CD8-positive, alpha-beta memory T cell (primary cell): ENCODE measurements at regions not wholly inside any gene's neighbourhood (a gene's known extent, or its start where the extent isn't known, plus 50 kb on each side); places are given as distances from the start of the nearest gene placed in this dataset.
A peak's percentile ranks its signal among the peaks of the same experiment; 100 is the strongest.

Experiments used
- CTCF ChIA-PET: fragments of 350-600 bp; sonication (Branson Sonifier 250); formaldehyde crosslinking; loops from one replicate; lab custom pipeline; 2021; ENCODE audit warnings: antibody characterized with exemption; lab: Charles Lee
- POLR2A ChIA-PET: fragments of 350-600 bp; sonication (Branson Sonifier 250); formaldehyde crosslinking; loops from one replicate; lab custom pipeline; 2021; ENCODE audit warnings: antibody characterized with exemption; lab: Charles Lee
- DNase-seq, 5 donors: peaks; one replicate each; pipeline versions ENCODE4 v3.0.0 to v3.0.0-alpha.2; 2020 to 2022; ENCODE audit warnings: mixed read lengths in 1 of 5
- H3K27ac ChIP-seq: one replicate; pipeline ENCODE4 v1.7.0; 2013; ENCODE audit warnings: low read depth, mild to moderate bottlenecking, low read length, moderate library complexity
- H3K27me3 ChIP-seq: 2 replicates; pipeline ENCODE4 v1.7.0; 2013; ENCODE audit warnings: low read length, mild to moderate bottlenecking; ENCODE audit not compliant: insufficient read depth, poor library complexity, severe bottlenecking
- H3K36me3 ChIP-seq: 2 replicates; pipeline ENCODE4 v1.7.0; 2013; ENCODE audit warnings: mild to moderate bottlenecking, low read length, moderate library complexity; ENCODE audit not compliant: insufficient read depth
- H3K4me1 ChIP-seq: 2 replicates; pipeline ENCODE4 v1.7.0; 2013; ENCODE audit warnings: mild to moderate bottlenecking, low read length, moderate library complexity; ENCODE audit not compliant: insufficient read depth
- H3K4me3 ChIP-seq: 2 replicates; pipeline ENCODE4 v1.7.0; 2013; ENCODE audit warnings: mild to moderate bottlenecking, low read length
- H3K9me3 ChIP-seq: 2 replicates; pipeline ENCODE4 v1.7.0; 2013; ENCODE audit warnings: mild to moderate bottlenecking, low read length
- H3K27ac Mint-ChIP-seq, 8 donors: one replicate each; pipeline ENCODE4 v1.8.0; 2020 to 2021; ENCODE audit warnings: mixed read lengths in 8 of 8, mild to moderate bottlenecking in 6 of 8, inconsistent platforms in 3 of 8, moderate library complexity in 3 of 8
- H3K27me3 Mint-ChIP-seq, 2 donors: one replicate each; pipeline ENCODE4 v1.8.0; 2020 to 2021; ENCODE audit warnings: mixed read lengths in 2 of 2, mild to moderate bottlenecking in 1 of 2, moderate library complexity in 1 of 2
- H3K36me3 Mint-ChIP-seq, 3 donors: one replicate each; pipeline ENCODE4 v1.8.0; 2020 to 2021; ENCODE audit warnings: mixed read lengths in 3 of 3, inconsistent platforms in 1 of 3, mild to moderate bottlenecking in 1 of 3
- H3K4me1 Mint-ChIP-seq, 3 donors: one replicate each; pipeline ENCODE4 v1.8.0; 2020 to 2021; ENCODE audit warnings: mixed read lengths in 3 of 3, inconsistent platforms in 1 of 3, mild to moderate bottlenecking in 1 of 3
- H3K4me3 Mint-ChIP-seq, 7 donors: one replicate each; pipeline ENCODE4 v1.8.0; 2020 to 2021; ENCODE audit warnings: mixed read lengths in 7 of 7, mild to moderate bottlenecking in 6 of 7, moderate library complexity in 4 of 7, inconsistent platforms in 2 of 7
- H3K9me3 Mint-ChIP-seq, 5 donors: one replicate each; pipeline ENCODE4 v1.8.0; 2020 to 2022; ENCODE audit warnings: mixed read lengths in 5 of 5, mild to moderate bottlenecking in 3 of 5, moderate library complexity in 2 of 5, inconsistent platforms in 1 of 5

DNA sequence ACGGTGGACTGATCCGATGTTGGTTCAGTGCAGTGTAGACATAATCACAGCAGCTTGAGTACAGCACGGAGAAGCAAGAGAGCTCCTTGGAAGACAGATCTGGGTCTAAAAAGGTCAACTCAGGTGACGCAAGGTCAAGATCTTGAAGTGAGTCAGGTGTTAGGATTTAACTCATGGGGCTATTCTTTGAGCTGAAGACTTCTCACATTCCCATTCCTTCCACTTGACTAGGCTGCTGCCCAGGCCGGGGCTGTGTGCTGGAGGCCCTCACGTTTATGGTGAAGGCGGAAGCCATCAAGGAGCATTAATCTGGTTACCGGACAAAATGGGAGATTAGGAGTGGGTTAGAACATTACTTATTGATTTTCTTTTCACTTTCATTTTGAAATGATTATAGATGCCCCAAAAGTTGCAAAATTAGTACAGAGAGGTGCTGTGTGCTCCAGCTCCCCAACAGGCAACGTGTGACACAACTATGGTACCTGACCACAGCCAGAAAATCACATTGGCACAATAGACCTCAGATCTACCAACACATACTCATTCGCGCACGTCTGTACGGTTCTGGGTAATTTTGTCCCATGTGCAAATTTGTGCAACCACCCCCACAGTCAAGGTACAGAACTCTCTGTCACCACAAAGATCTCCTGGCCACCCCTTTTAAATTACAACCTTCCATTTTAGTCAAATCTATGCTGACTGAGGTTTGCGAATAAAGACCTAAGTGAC is 77.6 kb upstream of the SEC11C start:
- POLR2A ChIA-PET: no interaction called here
- Mint-ChIP-seq H3K4me3 (no peak overlapping the region), H3K27me3 (peaks cover 18 to 23% of the 10 kb centered on the region in 2 donors), H3K36me3 (no peaks in the 10 kb centered on the region), H3K27ac (no peak overlapping the region), H3K4me1 (no peaks in the 10 kb centered on the region), H3K9me3 (no peaks in the 10 kb centered on the region)
- Histone ChIP-seq H3K9me3 (no peaks in the 10 kb centered on the region), H3K27me3 (no peaks in the 10 kb centered on the region), H3K4me1 (no peaks in the 10 kb centered on the region), H3K27ac (no peak overlapping the region), H3K4me3 (no peak overlapping the region), H3K36me3 (no peaks in the 10 kb centered on the region)
- CTCF ChIA-PET: interaction anchor here (1.3 to 1.6 kb wide), 3 partner anchors 8 to 292 kb away, joined by 3 to 4 read pairs (median 3); no protein-coding TSS in a partner anchor
- no peak for DNase-seq

DNA sequence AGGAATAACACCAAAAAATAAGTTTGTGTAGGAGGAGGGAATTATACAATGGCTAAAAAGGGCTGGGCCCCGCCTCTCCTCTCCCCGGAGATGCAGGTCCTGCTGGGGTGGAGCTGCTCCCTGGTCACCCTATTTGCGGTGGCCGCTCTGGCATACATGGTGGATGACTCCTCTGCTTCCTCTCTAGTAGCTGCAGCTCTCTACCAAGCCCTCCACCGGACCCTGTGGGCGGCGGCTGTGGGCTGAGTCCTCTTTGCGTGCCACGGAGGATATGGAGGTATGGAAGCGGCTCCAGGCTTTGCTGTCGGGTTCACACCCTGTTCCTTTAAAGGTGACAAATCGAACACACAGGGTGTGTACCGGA is 77.1 kb upstream of the SEC11C start:
- Mint-ChIP-seq H3K27me3 (peaks cover 17 to 23% of the 10 kb centered on the region in 2 donors), H3K27ac (no peak overlapping the region), H3K4me3 (no peak overlapping the region), H3K4me1 (no peaks in the 10 kb centered on the region), H3K9me3 (no peaks in the 10 kb centered on the region), H3K36me3 (no peaks in the 10 kb centered on the region)
- Histone ChIP-seq H3K4me3 (no peak overlapping the region), H3K4me1 (no peaks in the 10 kb centered on the region), H3K27ac (no peak overlapping the region), H3K36me3 (no peaks in the 10 kb centered on the region), H3K27me3 (no peaks in the 10 kb centered on the region), H3K9me3 (no peaks in the 10 kb centered on the region)
- POLR2A ChIA-PET: no interaction called here
- DNase-seq: no peak
- CTCF ChIA-PET: interaction anchor here (1.5 kb wide), 1 partner anchor 293 kb away, joined by 3 read pairs; no protein-coding TSS in a partner anchor

DNA sequence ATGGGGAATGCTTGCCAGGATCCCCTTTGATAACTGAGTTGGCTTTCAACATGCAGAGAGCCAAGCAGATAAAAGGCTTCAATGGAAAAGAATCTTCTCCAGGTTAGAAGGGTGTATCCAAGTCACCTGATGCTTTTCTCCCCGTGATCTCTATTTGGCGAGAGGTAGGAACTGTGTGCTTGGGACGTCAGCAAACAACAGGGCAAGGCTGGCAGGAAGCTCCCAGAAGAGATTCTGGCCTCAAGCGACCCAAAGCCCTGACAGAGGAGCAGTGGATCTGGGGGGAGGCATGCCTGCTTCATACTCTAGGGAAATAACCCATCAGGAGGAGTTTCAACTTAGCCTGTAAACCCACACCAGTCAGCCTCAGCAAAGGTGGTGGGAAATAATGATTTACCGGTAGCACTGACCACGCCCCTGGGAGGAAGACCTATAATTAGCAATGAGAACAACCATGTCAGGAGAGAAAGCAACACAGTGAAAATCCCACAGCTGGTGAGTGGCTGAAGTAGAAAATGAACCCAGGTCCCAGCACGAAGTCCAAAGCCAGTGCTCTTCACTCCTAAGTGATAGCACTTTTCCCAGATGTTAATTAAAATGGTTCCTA is 76.3 kb upstream of the SEC11C start:
- Histone ChIP-seq H3K27me3 (no peaks in the 10 kb centered on the region), H3K9me3 (no peaks in the 10 kb centered on the region), H3K36me3 (no peaks in the 10 kb centered on the region), H3K4me1 (no peaks in the 10 kb centered on the region), H3K27ac (no peak overlapping the region), H3K4me3 (no peak overlapping the region)
- Mint-ChIP-seq H3K27me3 (peaks cover 17 to 23% of the 10 kb centered on the region in 2 donors), H3K27ac (no peak overlapping the region), H3K9me3 (no peaks in the 10 kb centered on the region), H3K4me1 (no peaks in the 10 kb centered on the region), H3K36me3 (no peaks in the 10 kb centered on the region), H3K4me3 (no peak overlapping the region)
- DNase-seq: no peak
- CTCF ChIA-PET: interaction anchor here (1.5 kb wide), 1 partner anchor 294 kb away, joined by 3 read pairs; no protein-coding TSS in a partner anchor
- POLR2A ChIA-PET: no interaction called here

DNA sequence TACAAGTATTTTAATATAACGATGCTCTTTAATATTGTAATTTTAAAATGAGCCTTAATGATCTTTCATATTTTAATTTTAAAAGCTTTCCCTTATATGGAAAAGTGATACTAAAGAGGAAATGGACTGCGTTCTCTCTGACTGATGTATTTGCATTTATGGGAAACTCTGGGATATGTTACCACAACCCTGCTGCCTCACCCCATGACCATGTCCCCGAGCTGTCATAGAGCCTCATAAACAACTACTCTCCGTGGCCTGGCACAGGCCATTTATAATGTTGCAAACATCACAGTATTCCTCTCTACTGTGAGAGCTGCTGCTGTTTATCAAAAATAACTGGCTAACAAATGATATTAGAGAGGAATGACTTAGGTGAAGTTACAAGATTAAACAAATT is 75.8 kb upstream of the SEC11C start:
- Mint-ChIP-seq H3K27me3 (peaks cover 14 to 22% of the 10 kb centered on the region in 2 donors), H3K9me3 (no peaks in the 10 kb centered on the region), H3K4me1 (no peaks in the 10 kb centered on the region), H3K27ac (no peak overlapping the region), H3K4me3 (no peak overlapping the region), H3K36me3 (no peaks in the 10 kb centered on the region)
- H3K27me3 ChIP-seq: no peaks in the 10 kb centered on the region
- no peak for DNase-seq
- ChIA-PET CTCF (no interaction called here), POLR2A (no interaction called here)
- H3K4me3 ChIP-seq: no peak overlapping the region
- no peak overlapping the region for H3K27ac ChIP-seq
- H3K36me3 ChIP-seq: no peaks in the 10 kb centered on the region
- H3K4me1 ChIP-seq: no peaks in the 10 kb centered on the region
- H3K9me3 ChIP-seq: no peaks in the 10 kb centered on the region

DNA sequence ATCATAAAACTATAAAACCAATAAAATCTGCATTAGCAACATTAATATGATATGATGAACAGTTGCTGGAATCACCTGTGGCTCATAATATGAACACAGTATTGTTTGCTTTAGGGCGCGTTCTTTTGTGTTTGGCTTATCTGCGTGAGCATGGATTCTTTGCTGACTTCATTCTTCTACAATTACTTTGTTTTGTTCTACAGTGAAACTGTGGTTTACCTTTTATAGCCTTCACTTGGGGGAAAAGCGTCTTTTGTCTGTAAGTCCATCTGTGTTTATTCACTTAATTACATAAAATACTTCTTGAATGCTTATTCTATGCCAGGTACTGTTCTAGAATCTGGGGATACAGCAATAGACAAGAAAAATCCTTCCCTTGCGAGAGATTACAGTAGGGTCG is 74.0 kb upstream of the SEC11C start:
- Mint-ChIP-seq H3K9me3 (no peaks in the 10 kb centered on the region), H3K4me1 (no peaks in the 10 kb centered on the region), H3K4me3 (no peak overlapping the region), H3K36me3 (no peaks in the 10 kb centered on the region), H3K27me3 (peaks cover 11 to 18% of the 10 kb centered on the region in 2 donors), H3K27ac (no peak overlapping the region)
- Histone ChIP-seq H3K36me3 (no peaks in the 10 kb centered on the region), H3K4me3 (no peak overlapping the region), H3K27me3 (no peaks in the 10 kb centered on the region), H3K9me3 (no peaks in the 10 kb centered on the region), H3K4me1 (no peaks in the 10 kb centered on the region), H3K27ac (no peak overlapping the region)
- ChIA-PET POLR2A (no interaction called here), CTCF (interaction anchor here (1.0 kb wide), 1 partner anchor 283 kb away, joined by 5 read pairs; no protein-coding TSS in a partner anchor)
- no peak for DNase-seq

DNA sequence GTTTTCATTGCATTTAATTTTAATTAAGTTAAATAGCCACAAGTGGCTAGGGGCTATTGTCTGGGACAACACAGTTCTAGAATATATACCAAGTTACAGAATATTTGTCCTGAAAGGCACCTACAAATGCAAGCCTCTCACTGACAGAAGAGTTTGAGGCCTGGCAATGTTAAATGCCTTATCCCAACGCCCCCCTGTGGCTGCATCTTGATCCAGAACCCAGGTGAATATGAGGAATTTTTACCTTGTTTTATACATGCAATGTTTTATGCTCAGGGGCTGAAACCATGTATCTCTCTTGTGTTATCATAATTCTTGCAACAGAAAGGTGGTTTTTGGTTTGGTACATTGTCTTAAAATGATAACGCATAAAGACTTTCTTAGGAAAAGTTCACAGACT is 71.8 kb upstream of the SEC11C start:
- Histone ChIP-seq H3K4me1 (no peaks in the 10 kb centered on the region), H3K27ac (no peak overlapping the region), H3K9me3 (no peaks in the 10 kb centered on the region), H3K36me3 (no peaks in the 10 kb centered on the region), H3K27me3 (no peaks in the 10 kb centered on the region), H3K4me3 (no peak overlapping the region)
- Mint-ChIP-seq H3K27ac (no peak overlapping the region), H3K9me3 (no peaks in the 10 kb centered on the region), H3K4me3 (no peak overlapping the region), H3K27me3 (peaks cover 0 to 7% of the 10 kb centered on the region in 2 donors), H3K36me3 (no peaks in the 10 kb centered on the region), H3K4me1 (no peaks in the 10 kb centered on the region)
- POLR2A ChIA-PET: no interaction called here
- DNase-seq: peak in 1 of 5 donors; percentile 6
- CTCF ChIA-PET: interaction anchor here (1.0 to 1.6 kb wide), 2 partner anchors 286 to 299 kb away, joined by 3 to 6 read pairs; no protein-coding TSS in a partner anchor

DNA sequence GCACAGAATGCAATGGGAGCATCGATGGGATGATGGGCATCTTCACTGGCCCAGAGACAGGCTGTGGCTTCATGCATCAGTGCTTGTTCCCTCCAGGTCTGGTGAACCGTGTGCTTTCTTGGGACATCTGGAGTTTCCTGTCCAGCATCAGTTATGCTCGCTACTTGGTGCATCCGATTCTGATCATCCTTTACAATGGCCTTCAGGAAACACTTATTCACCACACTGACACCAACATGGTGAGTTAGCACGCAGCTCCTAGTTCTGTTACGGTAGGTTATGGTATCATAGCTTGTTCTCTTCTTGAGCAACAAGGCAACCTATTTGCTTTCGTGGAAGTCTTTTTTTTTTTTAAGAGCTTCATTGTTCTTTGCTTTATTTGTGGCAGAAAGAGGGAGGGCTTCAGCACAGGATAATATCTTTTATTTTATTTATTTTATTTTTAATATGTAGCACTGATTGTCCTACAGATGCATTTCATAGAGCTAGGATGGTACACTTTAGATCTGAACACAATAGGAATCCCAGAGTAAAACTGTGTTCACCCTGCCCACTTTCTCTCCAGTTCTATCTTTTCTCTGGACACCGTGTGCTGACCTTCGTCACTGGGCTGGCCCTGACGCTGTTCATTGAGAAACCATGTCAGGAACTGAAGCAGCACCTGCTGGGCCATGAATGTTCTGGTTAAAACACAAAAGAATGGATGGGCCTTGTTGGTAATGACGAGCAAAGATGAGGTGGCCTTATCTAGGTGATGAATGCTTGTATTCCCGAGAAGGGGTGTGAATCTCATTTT is 71.2 kb upstream of the SEC11C start:
- no peak for DNase-seq
- peaks cover 0 to 4% of the 10 kb centered on the region in 2 donors for H3K27me3 Mint-ChIP-seq
- CTCF ChIA-PET: interaction anchor here (1.0 to 1.6 kb wide), 2 partner anchors 286 to 288 kb away, joined by 3 to 6 read pairs; no protein-coding TSS in a partner anchor
- Histone ChIP-seq H3K36me3 (no peaks in the 10 kb centered on the region), H3K9me3 (no peaks in the 10 kb centered on the region), H3K27ac (no peak overlapping the region), H3K4me3 (no peak overlapping the region), H3K27me3 (no peaks in the 10 kb centered on the region), H3K4me1 (no peaks in the 10 kb centered on the region)
- H3K4me3 Mint-ChIP-seq: no peak overlapping the region
- no peaks in the 10 kb centered on the region for H3K4me1 Mint-ChIP-seq
- H3K36me3 Mint-ChIP-seq: no peaks in the 10 kb centered on the region
- H3K27ac Mint-ChIP-seq: peak overlapping the region in 1 of 8 donors; percentile 66
- POLR2A ChIA-PET: no interaction called here
- no peaks in the 10 kb centered on the region for H3K9me3 Mint-ChIP-seq
